HEK293 (cell line): ENCODE measurements at regions not wholly inside any gene's neighbourhood (a gene's known extent, or its start where the extent isn't known, plus 50 kb on each side); places are given as distances from the start of the nearest gene placed in this dataset.

Experiments used
- CTCF ChIA-PET: fragments of 350-600 bp; formaldehyde crosslinking; extraction: SDS; loops from one replicate; lab custom pipeline; 2021; ENCODE audit warnings: antibody characterized with exemption; lab: Yijun Ruan, JAX
- POLR2A ChIA-PET: fragments of 300-600 bp; formaldehyde crosslinking; extraction: SDS; loops from one replicate; lab custom pipeline; 2020; ENCODE audit warnings: antibody characterized with exemption, inconsistent platforms; lab: Yijun Ruan, JAX
- H3K27ac ChIP-seq: fragments of 200-500 bp; sonication (Bioruptor generic); 2 replicates; pipeline ENCODE4 v1.5.1; 2014; ENCODE audit warnings: low read depth, low read length, control low read depth, inconsistent platforms; ENCODE audit errors: extremely low read depth
- H3K36me3 ChIP-seq, 2 experiments: fragments of 200-500 bp in 1 of 2; sonication (Bioruptor generic) in 1 of 2; 1 replicate in 1 of 2; 2 replicates in 1 of 2; pipeline ENCODE4 v1.5.1; 2014 to 2017; ENCODE audit warnings: inconsistent platforms in 2 of 2, low read length in 2 of 2; ENCODE audit not compliant: control insufficient read depth in 2 of 2, insufficient read depth in 1 of 2
- H3K4me1 ChIP-seq: fragments of 200-500 bp; sonication (Bioruptor generic); 2 replicates; pipeline ENCODE4 v1.5.1; 2014; ENCODE audit warnings: mild to moderate bottlenecking, low read length, inconsistent platforms; ENCODE audit not compliant: control insufficient read depth, insufficient read depth
- H3K4me3 ChIP-seq: 2 replicates; pipeline ENCODE4 v1.5.1; 2011; ENCODE audit warnings: low read depth, mild to moderate bottlenecking, control low read depth, low read length, moderate library complexity
- H3K9me3 ChIP-seq: fragments of 200-500 bp; sonication (Bioruptor generic); 2 replicates; pipeline ENCODE4 v1.5.1; 2014; ENCODE audit warnings: low read depth, low read length, inconsistent platforms; ENCODE audit not compliant: control insufficient read depth, insufficient read depth
- FEZF1 ChIP-seq: fragments of 450-650 bp; formaldehyde crosslinking; IDR thresholded peaks from 2 replicates; pipeline ENCODE4 v1.5.1; 2016; ENCODE audit warnings: missing biosample characterization, missing genetic modification characterization
- IKZF3 ChIP-seq: fragments of 450-650 bp; IDR thresholded peaks from 2 replicates; pipeline ENCODE4 v1.5.0; 2018; ENCODE audit warnings: missing biosample characterization, mild to moderate bottlenecking, missing genetic modification characterization, moderate library complexity
- KLF10 ChIP-seq: fragments of 450-650 bp; IDR thresholded peaks from 2 replicates; pipeline ENCODE4 v1.5.1; 2018; ENCODE audit warnings: missing biosample characterization, mild to moderate bottlenecking, missing genetic modification characterization
- OVOL3 ChIP-seq: fragments of 450-650 bp; formaldehyde crosslinking; IDR thresholded peaks from 2 replicates; pipeline ENCODE4 v1.5.1; 2016; ENCODE audit warnings: missing biosample characterization, missing genetic modification characterization
- SP2 ChIP-seq: fragments of 450-650 bp; formaldehyde crosslinking; IDR thresholded peaks from 2 replicates; pipeline ENCODE4 v1.5.1; 2016; ENCODE audit warnings: missing biosample characterization, missing genetic modification characterization
- WT1 ChIP-seq: fragments of 450-650 bp; formaldehyde crosslinking; IDR thresholded peaks from 2 replicates; pipeline ENCODE4 v1.5.1; 2016; ENCODE audit warnings: missing biosample characterization, missing genetic modification characterization
- ZBTB1 ChIP-seq: fragments of 450-650 bp; formaldehyde crosslinking; IDR thresholded peaks from 2 replicates; pipeline ENCODE4 v1.5.1; 2016; ENCODE audit warnings: missing biosample characterization, missing genetic modification characterization
- ZBTB21 ChIP-seq: fragments of 450-650 bp; formaldehyde crosslinking; IDR thresholded peaks from 2 replicates; pipeline ENCODE4 v1.5.1; 2017; ENCODE audit warnings: missing biosample characterization, missing genetic modification characterization
- ZFP69B ChIP-seq: fragments of 450-650 bp; formaldehyde crosslinking; IDR thresholded peaks from 2 replicates; pipeline ENCODE4 v1.5.1; 2016; ENCODE audit warnings: missing biosample characterization, missing genetic modification characterization
- ZIC2 ChIP-seq: fragments of 450-650 bp; formaldehyde crosslinking; IDR thresholded peaks from 2 replicates; pipeline ENCODE4 v1.5.1; 2016; ENCODE audit warnings: missing biosample characterization, missing genetic modification characterization
- ZNF138 ChIP-seq: fragments of 450-650 bp; formaldehyde crosslinking; IDR thresholded peaks from 2 replicates; pipeline ENCODE4 v1.5.1; 2016; ENCODE audit warnings: missing biosample characterization, missing genetic modification characterization, borderline replicate concordance
- ZNF157 ChIP-seq: fragments of 450-650 bp; formaldehyde crosslinking; IDR thresholded peaks from 2 replicates; pipeline ENCODE4 v1.5.1; 2016; ENCODE audit warnings: missing biosample characterization, missing genetic modification characterization
- ZNF23 ChIP-seq: fragments of 450-650 bp; formaldehyde crosslinking; IDR thresholded peaks from 2 replicates; pipeline ENCODE4 v1.5.1; 2016; ENCODE audit warnings: missing biosample characterization, missing genetic modification characterization, borderline replicate concordance
- ZNF266 ChIP-seq: fragments of 450-650 bp; formaldehyde crosslinking; IDR thresholded peaks from 2 replicates; pipeline ENCODE4 v1.5.1; 2016; ENCODE audit warnings: missing biosample characterization, missing genetic modification characterization, low read depth
- ZNF274 ChIP-seq, 2 experiments: fragments of 200-500 bp in 1 of 2; fragments of 450-650 bp in 1 of 2; sonication (Bioruptor generic) in 1 of 2; formaldehyde crosslinking in 1 of 2; IDR thresholded peaks; 2 replicates each; pipeline versions ENCODE4 v1.5.1 to v1.6.1; 2014 to 2016; ENCODE audit warnings: borderline replicate concordance in 1 of 2, inconsistent platforms in 1 of 2, low read length in 1 of 2, missing biosample characterization in 1 of 2, missing genetic modification characterization in 1 of 2
- ZNF311 ChIP-seq: fragments of 450-650 bp; formaldehyde crosslinking; IDR thresholded peaks from 2 replicates; pipeline ENCODE4 v1.5.1; 2017; ENCODE audit warnings: missing biosample characterization, missing genetic modification characterization, borderline replicate concordance
- ZNF433 ChIP-seq: fragments of 450-650 bp; formaldehyde crosslinking; IDR thresholded peaks from 2 replicates; pipeline ENCODE4 v1.5.1; 2016; ENCODE audit warnings: missing biosample characterization, missing genetic modification characterization, low read depth
- ZNF670 ChIP-seq: fragments of 450-650 bp; formaldehyde crosslinking; IDR thresholded peaks from 2 replicates; pipeline ENCODE4 v1.5.1; 2016; ENCODE audit warnings: missing biosample characterization, missing genetic modification characterization, low read depth
- ZNF76 ChIP-seq: fragments of 450-650 bp; formaldehyde crosslinking; IDR thresholded peaks from 2 replicates; pipeline ENCODE4; 2016; ENCODE audit warnings: low read depth, missing biosample characterization, missing genetic modification characterization, borderline replicate concordance
- ZNF837 ChIP-seq: fragments of 450-650 bp; formaldehyde crosslinking; IDR thresholded peaks from 2 replicates; pipeline ENCODE4 v1.5.1; 2016; ENCODE audit warnings: missing biosample characterization, missing genetic modification characterization
- TF ChIP-seq, protein P1 (sequence below): fragments of 450-650 bp; formaldehyde crosslinking; IDR thresholded peaks from 2 replicates; pipeline ENCODE4 v1.5.1; 2016; ENCODE audit warnings: missing biosample characterization, missing genetic modification characterization
- TF ChIP-seq, protein P2 (sequence below): fragments of 450-650 bp; formaldehyde crosslinking; optimal IDR thresholded peaks from 2 replicates; pipeline ENCODE3; 2016; ENCODE audit warnings: missing biosample characterization, mild to moderate bottlenecking, missing genetic modification characterization
- TF ChIP-seq, protein P3 (sequence below): fragments of 450-650 bp; formaldehyde crosslinking; IDR thresholded peaks from 2 replicates; pipeline ENCODE4 v1.5.1; 2016; ENCODE audit warnings: missing biosample characterization, missing genetic modification characterization
- TF ChIP-seq, protein P4 (sequence below): fragments of 450-650 bp; formaldehyde crosslinking; IDR thresholded peaks from 2 replicates; pipeline ENCODE4 v1.5.1; 2016; ENCODE audit warnings: missing biosample characterization, missing genetic modification characterization

DNA sequence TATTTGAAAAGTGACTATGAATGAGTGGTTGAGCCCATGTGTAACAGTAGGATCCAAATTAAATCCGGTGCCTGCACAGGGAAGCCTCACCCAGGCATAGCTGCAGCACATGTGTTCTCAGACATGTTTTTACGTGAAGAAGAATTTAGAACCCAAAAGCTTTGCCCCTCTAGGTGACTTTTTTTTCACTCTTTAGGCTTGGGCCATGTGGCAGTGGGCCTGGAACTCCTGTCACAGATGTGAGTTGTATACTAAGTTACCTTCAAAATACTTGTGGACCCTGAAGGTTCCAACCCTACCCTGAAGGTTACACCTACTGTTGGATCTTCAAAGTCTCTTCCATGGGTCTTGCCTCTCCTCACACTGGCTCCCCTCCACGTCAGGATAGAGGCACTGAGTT, 146.6 kb downstream of the GAS1 start:
- Histone ChIP-seq H3K27ac (no peak overlapping the region), H3K36me3 (no peaks in the 10 kb centered on the region), H3K4me1 (no peaks in the 10 kb centered on the region), H3K4me3 (no peak overlapping the region), H3K9me3 (no peaks in the 10 kb centered on the region)
- ChIA-PET CTCF (interaction anchor here (1.2 kb wide), 1 partner anchor 163 kb away, joined by 4 read pairs; no protein-coding TSS in a partner anchor), POLR2A (no interaction called here)
- TF ChIP-seq ZBTB1: no peak
- no peak for TF ChIP-seq ZNF76 (tag by site-specific recombination)
- no peak for TF ChIP-seq ZNF157 (tag by site-specific recombination)
- TF ChIP-seq ZNF433: no peak
- no peak for TF ChIP-seq OVOL3 (tag by site-specific recombination)
- TF ChIP-seq ZFP69B (tag by site-specific recombination): no peak
- no peak for TF ChIP-seq WT1 (tag by site-specific recombination)
- TF ChIP-seq ZNF23 (tag by site-specific recombination): no peak
- no peak for TF ChIP-seq ZNF138 (tag by site-specific recombination)
- TF ChIP-seq ZNF311 (tag by site-specific recombination): no peak
- no peak for TF ChIP-seq ZNF670
- TF ChIP-seq KLF10: no peak
- TF ChIP-seq, protein P1, sequence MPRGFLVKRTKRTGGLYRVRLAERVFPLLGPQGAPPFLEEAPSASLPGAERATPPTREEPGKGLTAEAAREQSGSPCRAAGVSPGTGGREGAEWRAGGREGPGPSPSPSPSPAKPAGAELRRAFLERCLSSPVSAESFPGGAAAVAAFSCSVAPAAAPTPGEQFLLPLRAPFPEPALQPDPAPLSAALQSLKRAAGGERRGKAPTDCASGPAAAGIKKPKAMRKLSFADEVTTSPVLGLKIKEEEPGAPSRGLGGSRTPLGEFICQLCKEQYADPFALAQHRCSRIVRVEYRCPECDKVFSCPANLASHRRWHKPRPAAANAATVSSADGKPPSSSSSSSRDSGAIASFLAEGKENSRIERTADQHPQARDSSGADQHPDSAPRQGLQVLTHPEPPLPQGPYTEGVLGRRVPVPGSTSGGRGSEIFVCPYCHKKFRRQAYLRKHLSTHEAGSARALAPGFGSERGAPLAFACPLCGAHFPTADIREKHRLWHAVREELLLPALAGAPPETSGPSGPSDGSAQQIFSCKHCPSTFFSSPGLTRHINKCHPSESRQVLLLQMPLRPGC: no peak
- TF ChIP-seq, protein P2, sequence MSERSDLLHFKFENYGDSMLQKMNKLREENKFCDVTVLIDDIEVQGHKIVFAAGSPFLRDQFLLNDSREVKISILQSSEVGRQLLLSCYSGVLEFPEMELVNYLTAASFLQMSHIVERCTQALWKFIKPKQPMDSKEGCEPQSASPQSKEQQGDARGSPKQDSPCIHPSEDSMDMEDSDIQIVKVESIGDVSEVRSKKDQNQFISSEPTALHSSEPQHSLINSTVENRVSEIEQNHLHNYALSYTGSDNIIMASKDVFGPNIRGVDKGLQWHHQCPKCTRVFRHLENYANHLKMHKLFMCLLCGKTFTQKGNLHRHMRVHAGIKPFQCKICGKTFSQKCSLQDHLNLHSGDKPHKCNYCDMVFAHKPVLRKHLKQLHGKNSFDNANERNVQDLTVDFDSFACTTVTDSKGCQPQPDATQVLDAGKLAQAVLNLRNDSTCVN: no peak
- no peak for TF ChIP-seq ZNF274 (IDR thresholded peaks at IDR 0.05; ENCODE audit: low read length)
- TF ChIP-seq ZNF274 (tag by site-specific recombination; IDR thresholded peaks at IDR 0.05; ENCODE audit: borderline replicate concordance): no peak
- no peak for TF ChIP-seq ZNF837 (tag by site-specific recombination)

DNA sequence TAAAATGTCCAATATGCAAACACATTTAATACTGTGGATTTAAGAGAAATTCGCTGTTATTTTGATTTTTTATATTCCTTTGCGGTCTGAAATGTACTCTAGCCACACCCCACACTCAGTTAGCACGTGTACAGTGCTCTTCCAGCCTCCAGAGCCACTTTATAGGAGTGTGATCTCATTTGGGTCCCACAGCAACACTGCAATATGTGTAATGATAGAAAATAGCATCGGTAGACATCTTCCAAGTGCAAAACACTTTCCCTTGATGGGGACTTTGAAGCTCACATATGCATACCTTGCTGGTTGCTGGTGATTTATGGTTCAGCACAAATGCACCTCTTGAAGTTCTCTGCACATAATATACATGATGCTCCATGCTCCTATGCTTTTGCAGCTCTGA, 148.3 kb downstream of the GAS1 start:
- ChIA-PET CTCF (interaction anchor here (1.1 to 1.4 kb wide), 2 partner anchors 23 to 160 kb away, joined by 3 to 4 read pairs; no protein-coding TSS in a partner anchor), POLR2A (no interaction called here)
- Histone ChIP-seq H3K36me3 (no peaks in the 10 kb centered on the region), H3K27ac (no peak overlapping the region), H3K4me1 (no peaks in the 10 kb centered on the region), H3K9me3 (no peaks in the 10 kb centered on the region), H3K4me3 (no peak overlapping the region)
- TF ChIP-seq ZNF266 (tag by site-specific recombination): no peak

DNA sequence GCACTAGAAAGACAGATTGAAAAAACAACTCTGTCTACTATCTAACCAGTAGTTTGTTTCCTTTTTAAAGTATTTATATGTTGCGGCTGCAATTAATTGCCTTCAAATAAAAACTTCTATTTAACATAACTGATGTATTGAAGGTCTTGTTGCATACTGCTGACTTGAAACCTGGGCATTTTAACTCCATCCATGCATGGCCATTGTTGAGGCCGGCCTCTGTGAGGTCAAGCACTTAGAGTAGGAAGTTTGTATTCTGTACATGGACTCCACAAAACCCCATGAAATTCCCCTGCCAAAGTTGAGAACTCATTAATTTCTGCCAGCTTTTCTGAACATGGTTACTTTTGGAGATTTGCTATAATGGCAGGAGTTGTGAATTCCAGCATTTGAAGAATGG, 150.6 kb downstream of the GAS1 start:
- ChIA-PET POLR2A (no interaction called here), CTCF (interaction anchor here (0.7 kb wide), 1 partner anchor 30 kb away, joined by 3 read pairs; no protein-coding TSS in a partner anchor)
- Histone ChIP-seq H3K9me3 (no peaks in the 10 kb centered on the region), H3K36me3 (no peaks in the 10 kb centered on the region), H3K27ac (no peak overlapping the region), H3K4me3 (no peak overlapping the region), H3K4me1 (no peaks in the 10 kb centered on the region; the same call in 1 of the 2 replicates)
- TF ChIP-seq SP2 (tag by site-specific recombination) (no peak), IKZF3 (tag by site-specific recombination) (no peak), FEZF1 (tag by site-specific recombination) (no peak), ZBTB21 (tag by site-specific recombination) (no peak), ZIC2 (tag by site-specific recombination) (no peak)
- TF ChIP-seq, protein P3, sequence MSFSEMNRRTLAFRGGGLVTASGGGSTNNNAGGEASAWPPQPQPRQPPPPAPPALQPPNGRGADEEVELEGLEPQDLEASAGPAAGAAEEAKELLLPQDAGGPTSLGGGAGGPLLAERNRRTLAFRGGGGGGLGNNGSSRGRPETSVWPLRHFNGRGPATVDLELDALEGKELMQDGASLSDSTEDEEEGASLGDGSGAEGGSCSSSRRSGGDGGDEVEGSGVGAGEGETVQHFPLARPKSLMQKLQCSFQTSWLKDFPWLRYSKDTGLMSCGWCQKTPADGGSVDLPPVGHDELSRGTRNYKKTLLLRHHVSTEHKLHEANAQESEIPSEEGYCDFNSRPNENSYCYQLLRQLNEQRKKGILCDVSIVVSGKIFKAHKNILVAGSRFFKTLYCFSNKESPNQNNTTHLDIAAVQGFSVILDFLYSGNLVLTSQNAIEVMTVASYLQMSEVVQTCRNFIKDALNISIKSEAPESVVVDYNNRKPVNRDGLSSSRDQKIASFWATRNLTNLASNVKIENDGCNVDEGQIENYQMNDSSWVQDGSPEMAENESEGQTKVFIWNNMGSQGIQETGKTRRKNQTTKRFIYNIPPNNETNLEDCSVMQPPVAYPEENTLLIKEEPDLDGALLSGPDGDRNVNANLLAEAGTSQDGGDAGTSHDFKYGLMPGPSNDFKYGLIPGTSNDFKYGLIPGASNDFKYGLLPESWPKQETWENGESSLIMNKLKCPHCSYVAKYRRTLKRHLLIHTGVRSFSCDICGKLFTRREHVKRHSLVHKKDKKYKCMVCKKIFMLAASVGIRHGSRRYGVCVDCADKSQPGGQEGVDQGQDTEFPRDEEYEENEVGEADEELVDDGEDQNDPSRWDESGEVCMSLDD (tag by site-specific recombination): no peak
- TF ChIP-seq, protein P4, sequence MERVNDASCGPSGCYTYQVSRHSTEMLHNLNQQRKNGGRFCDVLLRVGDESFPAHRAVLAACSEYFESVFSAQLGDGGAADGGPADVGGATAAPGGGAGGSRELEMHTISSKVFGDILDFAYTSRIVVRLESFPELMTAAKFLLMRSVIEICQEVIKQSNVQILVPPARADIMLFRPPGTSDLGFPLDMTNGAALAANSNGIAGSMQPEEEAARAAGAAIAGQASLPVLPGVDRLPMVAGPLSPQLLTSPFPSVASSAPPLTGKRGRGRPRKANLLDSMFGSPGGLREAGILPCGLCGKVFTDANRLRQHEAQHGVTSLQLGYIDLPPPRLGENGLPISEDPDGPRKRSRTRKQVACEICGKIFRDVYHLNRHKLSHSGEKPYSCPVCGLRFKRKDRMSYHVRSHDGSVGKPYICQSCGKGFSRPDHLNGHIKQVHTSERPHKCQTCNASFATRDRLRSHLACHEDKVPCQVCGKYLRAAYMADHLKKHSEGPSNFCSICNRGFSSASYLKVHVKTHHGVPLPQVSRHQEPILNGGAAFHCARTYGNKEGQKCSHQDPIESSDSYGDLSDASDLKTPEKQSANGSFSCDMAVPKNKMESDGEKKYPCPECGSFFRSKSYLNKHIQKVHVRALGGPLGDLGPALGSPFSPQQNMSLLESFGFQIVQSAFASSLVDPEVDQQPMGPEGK (tag by site-specific recombination): no peak
